Loucy (cell line): ENCODE measurements at regions not wholly inside any gene's neighbourhood (a gene's known extent, or its start where the extent isn't known, plus 50 kb on each side); places are given as distances from the start of the nearest gene placed in this dataset.

Experiments
- H2AFZ ChIP-seq: fragments of 200-600 bp; sonication (generic); 2 replicates; pipeline ENCODE4 v1.6.0; 2016; ENCODE audit warnings: antibody characterized with exemption, mild to moderate bottlenecking, low read length, moderate library complexity
- H3F3A ChIP-seq: fragments of 200-600 bp; 2 replicates; pipeline ENCODE4 v1.6.0; 2016; ENCODE audit warnings: antibody characterized with exemption, low read depth, mild to moderate bottlenecking
- H3K27me3 ChIP-seq: fragments of 200-600 bp; sonication (generic); 2 replicates; pipeline ENCODE4 v1.6.1; 2014; ENCODE audit warnings: low read length, mild to moderate bottlenecking; ENCODE audit not compliant: insufficient read depth, poor library complexity, severe bottlenecking
- H3K36me3 ChIP-seq: fragments of 200-600 bp; sonication (generic); 2 replicates; pipeline ENCODE4 v1.6.1; 2016; ENCODE audit warnings: low read length; ENCODE audit not compliant: insufficient read depth
- H3K4me1 ChIP-seq: fragments of 200-600 bp; sonication (generic); 2 replicates; pipeline ENCODE4 v1.5.1; 2014; ENCODE audit warnings: low read length, mild to moderate bottlenecking; ENCODE audit not compliant: insufficient read depth, poor library complexity, severe bottlenecking
- H3K4me2 ChIP-seq: fragments of 200-600 bp; sonication (generic); 2 replicates; pipeline ENCODE4 v1.6.0; 2014; ENCODE audit warnings: antibody characterized with exemption, low read length, low read depth, mild to moderate bottlenecking; ENCODE audit not compliant: poor library complexity, severe bottlenecking
- H3K4me3 ChIP-seq: fragments of 200-600 bp; sonication (generic); 2 replicates; pipeline ENCODE4 v1.5.1; 2014; ENCODE audit warnings: low read length, mild to moderate bottlenecking, mixed read lengths; ENCODE audit not compliant: poor library complexity, severe bottlenecking
- H3K79me2 ChIP-seq: fragments of 200-600 bp; sonication (generic); 2 replicates; pipeline ENCODE4 v1.6.1; 2014; ENCODE audit warnings: low read length; ENCODE audit not compliant: insufficient read depth
- H3K9ac ChIP-seq: fragments of 200-600 bp; sonication (generic); 2 replicates; pipeline ENCODE4 v1.6.0; 2014; ENCODE audit warnings: mild to moderate bottlenecking, low read depth, low read length, moderate library complexity; ENCODE audit not compliant: poor library complexity, severe bottlenecking
- H3K9me2 ChIP-seq: fragments of 200-600 bp; sonication (generic); replicated peaks from 2 replicates; pipeline ENCODE4 v1.6.1; 2016; ENCODE audit warnings: low read depth, low read length, mixed read lengths
- H3K9me3 ChIP-seq: fragments of 200-600 bp; sonication (generic); 2 replicates; pipeline ENCODE4 v1.6.1; 2014; ENCODE audit warnings: mild to moderate bottlenecking, antibody characterized with exemption, low read length, low read depth; ENCODE audit not compliant: insufficient read depth
- H4K20me1 ChIP-seq: fragments of 200-600 bp; sonication (generic); 2 replicates; pipeline ENCODE4 v1.6.0; 2014; ENCODE audit warnings: antibody characterized with exemption, low read length, mild to moderate bottlenecking; ENCODE audit not compliant: insufficient read depth, poor library complexity, severe bottlenecking
- CTCF ChIP-seq: fragments of 200-600 bp; sonication (generic); conservative IDR thresholded peaks from 2 replicates; pipeline ENCODE4 v1.5.1; 2014; ENCODE audit warnings: mild to moderate bottlenecking, antibody characterized with exemption, low read length
- EZH2phosphoT487 ChIP-seq: fragments of 200-600 bp; IDR thresholded peaks from 2 replicates; pipeline ENCODE4 v1.6.1; 2018; ENCODE audit warnings: antibody characterized with exemption, mild to moderate bottlenecking, moderate library complexity, borderline replicate concordance

- Histone ChIP-seq H3K79me2 (no peaks in the 10 kb centered on the region), H3K36me3 (no peaks in the 10 kb centered on the region), H3K9ac (no peak overlapping the region), H3F3A (no peaks in the 10 kb centered on the region), H3K9me3 (no peaks in the 10 kb centered on the region), H3K27me3 (no peaks in the 10 kb centered on the region), H3K9me2 (no peaks in the 10 kb centered on the region), H3K4me2 (no peak overlapping the region), H3K4me3 (no peak overlapping the region), H4K20me1 (no peaks in the 10 kb centered on the region), H3K4me1 (peaks cover 7% of the 10 kb centered on the region), H2AFZ (no peak overlapping the region)
- no peak for TF ChIP-seq CTCF
- no peak for TF ChIP-seq EZH2phosphoT487
Observed at GRCh38 chr9:129464972-129465833, 155.7 kb downstream of the C9orf50 start.

GRCh38 chr9:129463994-129464393 lies 156.9 kb downstream of the C9orf50 start:
- H3F3A ChIP-seq: no peaks in the 10 kb centered on the region

GRCh38 chr9:129463477-129463876 lies 157.4 kb downstream of the C9orf50 start:
- H3K9ac ChIP-seq: no peak overlapping the region
- H3K4me1 ChIP-seq: peaks cover 22% of the 10 kb centered on the region
- no peak overlapping the region for H3K4me2 ChIP-seq
- H3K9me3 ChIP-seq: no peaks in the 10 kb centered on the region
- no peak overlapping the region for H2AFZ ChIP-seq
- H3K36me3 ChIP-seq: no peaks in the 10 kb centered on the region
- no peaks in the 10 kb centered on the region for H3K27me3 ChIP-seq
- H4K20me1 ChIP-seq: no peaks in the 10 kb centered on the region
- TF ChIP-seq EZH2phosphoT487 (no peak), CTCF (no peak)
- no peaks in the 10 kb centered on the region for H3F3A ChIP-seq
- no peak overlapping the region for H3K4me3 ChIP-seq
- no peaks in the 10 kb centered on the region for H3K79me2 ChIP-seq
- H3K9me2 ChIP-seq: no peaks in the 10 kb centered on the region

More at GRCh38 chr9:129463994-129464393, 156.9 kb downstream of the C9orf50 start:
- Histone ChIP-seq H3K4me1 (peaks cover 17% of the 10 kb centered on the region), H3K27me3 (no peaks in the 10 kb centered on the region), H3K36me3 (no peaks in the 10 kb centered on the region), H4K20me1 (no peaks in the 10 kb centered on the region), H3K4me3 (no peak overlapping the region), H3K9me2 (no peaks in the 10 kb centered on the region), H3K9ac (no peak overlapping the region), H3K79me2 (no peaks in the 10 kb centered on the region), H3K9me3 (no peaks in the 10 kb centered on the region), H2AFZ (no peak overlapping the region), H3K4me2 (no peak overlapping the region)
- TF ChIP-seq EZH2phosphoT487 (no peak), CTCF (no peak)
